Kidney capillary endothelial cell (primary cell): ENCODE measurements at regions not wholly inside any gene's neighbourhood (a gene's known extent, or its start where the extent isn't known, plus 50 kb on each side); places are given as distances from the start of the nearest gene placed in this dataset.

Source experiments
- DNase-seq: peaks from one replicate; pipeline ENCODE4 v3.0.0-alpha.2; 2018; ENCODE audit warnings: low spot score

DNA sequence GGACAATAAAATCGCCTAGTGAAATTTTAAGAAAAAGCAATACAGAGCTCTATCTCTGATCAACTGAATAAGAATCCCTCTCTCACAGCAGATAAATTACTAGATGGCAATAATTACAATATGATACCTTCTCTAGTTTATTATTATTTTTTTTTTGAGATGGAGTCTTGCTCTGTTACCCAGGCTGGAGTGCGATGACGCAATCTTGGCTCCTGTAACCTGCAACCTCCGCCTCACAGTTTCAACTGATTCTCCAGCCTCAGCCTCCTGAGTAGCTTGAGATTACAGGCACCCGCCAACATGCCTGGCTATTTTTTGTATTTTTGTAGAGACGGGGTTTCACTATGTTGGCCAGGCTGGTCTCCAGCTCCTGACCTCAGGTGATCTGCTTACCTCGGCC lies 129.3 kb upstream of the PTCHD4 start:
- DNase-seq = no peak

- no peak for DNase-seq
These were observed 125.4 kb upstream of the PTCHD4 start for GRCh38 chr6:48236375-48236774.

- DNase-seq = no peak
These were observed 122.1 kb upstream of the PTCHD4 start for GRCh38 chr6:48233063-48233462.

DNA sequence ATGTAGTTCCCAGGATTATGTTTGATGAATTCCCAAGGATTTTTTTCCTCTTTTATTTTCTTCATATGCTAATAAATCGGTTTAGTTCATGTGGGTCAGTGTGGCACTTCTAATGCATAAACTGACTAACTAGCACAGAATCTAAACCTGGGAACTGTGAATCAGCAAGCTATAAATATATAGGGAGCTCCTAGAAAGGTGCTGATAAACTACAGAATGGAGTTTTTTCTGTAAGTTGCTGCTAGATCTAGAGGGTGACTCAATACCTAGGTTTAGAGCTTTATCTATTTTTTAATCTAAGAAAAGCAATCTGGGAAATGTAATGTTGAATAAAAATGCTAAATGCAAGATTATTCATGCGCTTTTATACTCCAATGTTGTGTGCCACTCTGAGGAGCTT lies 118.8 kb upstream of the PTCHD4 start:
- no peak for DNase-seq

- DNase-seq = no peak
These were observed 111.2 kb upstream of the PTCHD4 start for GRCh38 chr6:48222241-48222640.

GRCh38 chr6:48213076-48213788 lies 102.2 kb upstream of the PTCHD4 start:
- DNase-seq = no peak

DNA sequence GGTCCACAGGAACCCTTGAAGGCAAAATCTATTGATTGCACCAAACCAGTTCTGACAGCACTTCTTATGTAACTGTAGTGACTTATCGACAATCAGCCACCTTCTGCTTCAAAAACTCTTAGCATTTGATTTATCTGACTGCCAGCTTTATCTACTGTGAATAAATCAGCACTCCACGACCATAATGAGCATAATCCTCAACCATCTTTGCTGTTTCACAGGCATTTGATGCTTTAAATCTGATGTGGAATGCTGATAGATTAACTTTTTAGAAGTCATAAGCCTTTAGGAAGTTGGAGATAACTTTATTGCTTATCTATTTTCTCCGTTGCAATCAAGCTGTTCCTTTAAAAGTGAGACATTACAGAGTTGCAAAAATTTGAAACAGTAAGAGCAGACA lies 101.5 kb upstream of the PTCHD4 start:
- DNase-seq = no peak

- DNase-seq = no peak
These were observed 95.1 kb upstream of the PTCHD4 start for GRCh38 chr6:48206091-48206490.

- DNase-seq = no peak
These were observed 89.9 kb upstream of the PTCHD4 start for GRCh38 chr6:48200869-48201390.

DNA sequence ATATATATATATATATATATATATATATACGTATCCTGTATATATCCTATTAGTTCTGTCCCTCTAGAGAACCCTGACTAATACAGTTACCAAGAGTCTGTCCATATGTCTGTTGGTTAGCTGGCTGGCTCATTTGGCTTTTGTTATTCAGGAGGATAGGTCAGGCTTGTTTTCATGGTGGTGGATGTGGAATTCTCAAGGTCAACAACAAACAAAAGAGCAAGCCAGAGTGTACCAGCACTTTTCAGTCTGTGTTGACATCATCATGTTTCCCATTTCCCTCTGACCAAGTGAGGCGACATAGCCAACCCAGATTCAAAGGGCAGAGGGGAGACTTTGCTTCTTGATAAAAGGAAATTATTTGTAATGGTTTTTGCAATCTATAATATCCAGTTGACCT lies 88.5 kb upstream of the PTCHD4 start:
- DNase-seq = no peak

- DNase-seq = no peak
These were observed 86.9 kb upstream of the PTCHD4 start for GRCh38 chr6:48197941-48198340.

DNA sequence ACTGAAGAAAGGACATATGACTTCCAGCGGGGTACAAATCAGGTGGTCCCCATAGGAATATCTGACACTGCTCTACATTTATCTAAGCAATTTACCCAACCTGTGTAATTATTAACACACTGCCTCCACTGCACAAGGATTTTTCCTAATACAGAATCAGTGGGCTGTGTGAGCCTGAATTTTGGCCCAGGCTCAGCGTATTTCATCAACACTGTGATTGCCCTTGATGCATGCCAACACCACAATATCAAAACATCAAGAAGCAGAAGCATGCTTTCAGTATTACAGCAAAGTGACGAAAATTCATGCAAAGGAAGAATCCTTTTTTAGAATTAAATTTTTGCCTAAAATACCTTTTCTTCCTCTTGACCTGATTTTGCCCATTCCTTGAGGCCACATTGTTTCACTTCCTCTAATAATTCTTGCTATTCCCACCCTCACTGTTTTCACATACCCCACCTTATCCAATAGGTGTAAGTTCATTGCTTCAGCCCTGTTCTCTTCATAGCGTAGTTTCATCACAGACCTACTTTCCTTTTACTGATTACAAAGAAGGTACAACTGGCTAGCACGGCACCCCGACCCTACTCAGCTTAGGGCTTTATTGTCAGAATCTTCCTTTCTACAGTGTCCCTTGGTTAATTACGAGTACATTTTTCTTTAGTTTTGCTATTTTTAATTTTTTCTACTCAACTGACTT lies 83.7 kb upstream of the PTCHD4 start:
- DNase-seq = no peak

GRCh38 chr6:48188158-48188557 lies 77.2 kb upstream of the PTCHD4 start:
- no peak for DNase-seq

DNA sequence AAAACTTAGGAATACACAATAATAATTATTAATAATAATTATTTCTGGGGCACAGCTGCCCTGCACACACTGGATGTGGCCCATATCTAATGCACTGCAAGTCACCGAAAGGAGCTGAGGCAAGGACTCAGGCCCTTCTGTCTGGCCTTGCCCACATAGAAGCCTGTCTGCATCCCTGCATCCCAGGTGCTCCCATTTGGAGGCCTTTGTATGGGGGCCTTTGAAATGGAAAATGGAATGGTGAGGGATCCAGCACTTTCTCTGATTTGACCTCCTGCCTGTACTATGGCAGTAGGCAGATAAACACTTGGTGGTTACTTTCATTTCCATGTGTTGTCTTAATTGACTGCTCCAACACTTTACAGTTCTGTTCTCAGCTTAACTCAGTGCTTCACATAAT lies 75.7 kb upstream of the PTCHD4 start:
- DNase-seq = no peak

GRCh38 chr6:48184648-48185047 lies 73.7 kb upstream of the PTCHD4 start:
- no peak for DNase-seq

- DNase-seq = no peak
These were observed 73.0 kb upstream of the PTCHD4 start for GRCh38 chr6:48183811-48184605.

GRCh38 chr6:48183178-48183577 lies 72.2 kb upstream of the PTCHD4 start:
- no peak for DNase-seq

DNA sequence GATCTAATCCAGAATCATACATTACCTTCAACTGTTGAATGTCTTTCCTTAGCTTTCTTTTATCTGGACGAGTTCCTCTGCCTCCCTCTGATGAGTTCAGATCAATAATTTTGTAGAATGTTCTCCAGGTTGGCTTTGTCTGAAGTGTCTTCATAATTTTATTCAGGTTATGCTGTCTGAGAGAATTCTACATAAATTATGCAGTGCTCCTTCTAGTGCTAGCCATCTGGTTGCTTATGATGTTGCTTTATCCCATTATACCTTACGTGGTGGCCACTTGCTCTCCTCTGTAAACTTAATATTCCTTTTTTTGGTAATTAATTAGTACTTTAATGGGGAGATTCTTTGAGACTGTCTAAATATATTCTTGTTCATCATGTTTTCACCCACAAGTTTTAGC lies 67.7 kb upstream of the PTCHD4 start:
- DNase-seq = no peak

GRCh38 chr6:48177786-48178185 lies 66.8 kb upstream of the PTCHD4 start:
- DNase-seq = no peak

DNA sequence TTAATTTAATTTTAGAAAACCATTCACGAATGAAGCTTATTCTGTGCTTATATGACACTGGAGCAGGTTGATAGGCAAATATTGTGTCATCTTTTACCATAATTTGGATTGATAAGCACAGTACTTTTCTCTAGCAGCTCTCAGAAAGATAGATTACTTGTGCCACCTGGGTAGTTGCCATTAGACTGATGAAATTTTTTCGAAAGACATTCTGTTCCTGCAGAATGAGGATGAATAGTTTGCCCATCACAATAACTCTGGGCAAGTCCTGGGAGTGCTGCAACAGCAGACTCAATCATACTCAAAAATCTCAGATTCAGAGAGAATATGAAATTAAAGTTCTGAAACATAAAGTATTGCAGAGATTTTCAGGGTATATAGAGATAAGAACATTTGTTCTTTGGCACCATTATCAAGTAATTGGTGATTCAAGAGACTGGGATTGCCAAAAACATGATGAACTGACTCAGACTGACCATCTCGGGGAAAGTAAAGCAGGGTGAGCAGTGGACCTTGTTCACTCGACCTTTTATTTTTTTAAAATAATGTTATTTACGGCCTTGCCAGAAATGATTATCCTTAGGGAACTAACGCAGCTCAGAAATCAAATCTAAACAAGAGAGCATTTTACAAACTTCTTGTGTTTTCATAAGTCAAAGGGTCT lies 65.8 kb upstream of the PTCHD4 start:
- DNase-seq = no peak

- no peak for DNase-seq
These were observed 58.6 kb upstream of the PTCHD4 start for GRCh38 chr6:48169635-48170034.
